Prostate gland (tissue), 2 donors: ENCODE measurements at regions not wholly inside any gene's neighbourhood (a gene's known extent, or its start where the extent isn't known, plus 50 kb on each side); places are given as distances from the start of the nearest gene placed in this dataset.

Experiments
- POLR2AphosphoS5 ChIP-seq: sonication (generic); formaldehyde crosslinking; IDR thresholded peaks from one replicate; pipeline ENCODE4 v1.6.1; 2017; ENCODE audit warnings: antibody characterized with exemption
- TF ChIP-seq, protein P1 (sequence below), 4 experiments: fragments of 200-600 bp in 2 of 4; fragments of 450-650 bp in 2 of 4; sonication (generic) in 2 of 4; IDR thresholded peaks; 1 replicate in 3 of 4; 2 replicates in 1 of 4; pipeline ENCODE4 v1.5.1; 2016 to 2019; ENCODE audit warnings: antibody characterized with exemption in 4 of 4, mild to moderate bottlenecking in 2 of 4, moderate library complexity in 2 of 4

DNA sequence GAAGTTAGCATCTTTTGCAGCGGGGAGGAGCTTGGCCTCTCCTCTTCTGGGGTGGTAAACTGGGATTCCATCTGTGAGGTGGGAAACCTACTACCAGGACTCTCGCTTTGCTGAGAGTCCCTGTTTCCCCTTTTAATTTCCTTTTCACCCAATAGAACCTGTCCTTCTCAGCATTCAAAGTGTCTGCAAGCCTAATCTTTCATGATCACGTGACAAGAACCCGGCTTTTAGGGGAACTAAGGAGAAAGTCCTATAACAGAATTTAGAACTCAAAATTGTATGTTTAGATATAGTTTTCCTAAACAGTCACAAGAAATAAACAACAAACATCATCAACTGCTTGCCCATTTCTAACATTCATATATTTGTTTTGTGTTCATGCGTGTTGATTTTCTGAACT is 103.6 kb upstream of the CDH19 start:
- TF ChIP-seq, protein P1, sequence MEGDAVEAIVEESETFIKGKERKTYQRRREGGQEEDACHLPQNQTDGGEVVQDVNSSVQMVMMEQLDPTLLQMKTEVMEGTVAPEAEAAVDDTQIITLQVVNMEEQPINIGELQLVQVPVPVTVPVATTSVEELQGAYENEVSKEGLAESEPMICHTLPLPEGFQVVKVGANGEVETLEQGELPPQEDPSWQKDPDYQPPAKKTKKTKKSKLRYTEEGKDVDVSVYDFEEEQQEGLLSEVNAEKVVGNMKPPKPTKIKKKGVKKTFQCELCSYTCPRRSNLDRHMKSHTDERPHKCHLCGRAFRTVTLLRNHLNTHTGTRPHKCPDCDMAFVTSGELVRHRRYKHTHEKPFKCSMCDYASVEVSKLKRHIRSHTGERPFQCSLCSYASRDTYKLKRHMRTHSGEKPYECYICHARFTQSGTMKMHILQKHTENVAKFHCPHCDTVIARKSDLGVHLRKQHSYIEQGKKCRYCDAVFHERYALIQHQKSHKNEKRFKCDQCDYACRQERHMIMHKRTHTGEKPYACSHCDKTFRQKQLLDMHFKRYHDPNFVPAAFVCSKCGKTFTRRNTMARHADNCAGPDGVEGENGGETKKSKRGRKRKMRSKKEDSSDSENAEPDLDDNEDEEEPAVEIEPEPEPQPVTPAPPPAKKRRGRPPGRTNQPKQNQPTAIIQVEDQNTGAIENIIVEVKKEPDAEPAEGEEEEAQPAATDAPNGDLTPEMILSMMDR (IDR thresholded peaks at IDR 0.05): no peak
- no peak for TF ChIP-seq POLR2AphosphoS5
